ENCODE measurements at regions not wholly inside any gene's neighbourhood (a gene's known extent, or its start where the extent isn't known, plus 50 kb on each side); places are given as distances from the start of the nearest gene placed in this dataset.
"Not testable (repeated sequence)": the region's sequence is repeated elsewhere in the genome, so short reads cannot be mapped to it uniquely, and the experiment has no call there.

- H3K4me3 ChIP-seq, result no peak overlapping the region
- H3K4me1 ChIP-seq (ENCODE audit: low read depth), result no peaks in the 10 kb centered on the region
- no peak for DNase-seq (ENCODE audit: low read depth in 1 of 2, low spot score in 1 of 2)
- H3K36me3 ChIP-seq, result no peaks in the 10 kb centered on the region
- no peak overlapping the region for H3K27ac ChIP-seq
- TF ChIP-seq CTCF (IDR thresholded peaks at IDR 0.05; ENCODE audit: low read depth, low read length), result no peak
- no peaks in the 10 kb centered on the region for H3K27me3 ChIP-seq
- H3K9me3 ChIP-seq (ENCODE audit: low read depth), result no peaks in the 10 kb centered on the region
These were observed 139.2 kb downstream of the RAMP3 start for GRCh38 chr7:45296748-45297147.

- no peaks in the 10 kb centered on the region for H3K27me3 ChIP-seq
- H3K9me3 ChIP-seq (ENCODE audit: low read depth), result no peaks in the 10 kb centered on the region
- no peaks in the 10 kb centered on the region for H3K36me3 ChIP-seq
- TF ChIP-seq CTCF (IDR thresholded peaks at IDR 0.05; ENCODE audit: low read depth, low read length), result no peak
- H3K27ac ChIP-seq, result no peak overlapping the region
- H3K4me3 ChIP-seq, result no peak overlapping the region
- no peaks in the 10 kb centered on the region for H3K4me1 ChIP-seq (ENCODE audit: low read depth)
- no peak for DNase-seq (ENCODE audit: low read depth in 1 of 2, low spot score in 1 of 2)
These were observed 149.2 kb downstream of the RAMP3 start for GRCh38 chr7:45306752-45307305.

DNA sequence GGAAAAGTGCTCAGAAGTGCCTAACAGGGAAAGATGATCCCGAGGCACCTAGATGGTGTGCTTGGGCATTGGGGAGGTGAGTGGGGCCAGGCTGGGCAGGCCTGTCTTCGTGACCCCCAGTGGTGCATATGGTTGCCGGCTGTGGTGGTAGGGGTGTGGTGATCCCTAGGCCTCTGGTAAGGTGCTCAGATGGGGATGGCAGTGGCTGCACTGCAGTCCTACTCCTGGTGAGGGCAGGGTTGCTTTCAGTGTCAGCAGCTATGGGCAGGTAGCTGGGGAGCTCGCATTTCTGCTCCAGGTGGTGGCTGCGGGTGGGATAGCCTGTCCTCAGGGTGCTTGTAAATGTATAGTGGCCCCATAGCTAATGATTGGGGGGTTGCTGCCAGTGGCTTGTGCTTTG, 154.0 kb downstream of the RAMP3 start:
- no peak overlapping the region for H3K27ac ChIP-seq
- TF ChIP-seq CTCF (IDR thresholded peaks at IDR 0.05; ENCODE audit: low read depth, low read length), result no peak
- no peak for DNase-seq (ENCODE audit: low read depth in 1 of 2, low spot score in 1 of 2)
- no peaks in the 10 kb centered on the region for H3K4me1 ChIP-seq (ENCODE audit: low read depth)
- H3K27me3 ChIP-seq, result no peaks in the 10 kb centered on the region
- no peak overlapping the region for H3K4me3 ChIP-seq
- no peaks in the 10 kb centered on the region for H3K36me3 ChIP-seq
- no peaks in the 10 kb centered on the region for H3K9me3 ChIP-seq (ENCODE audit: low read depth)

DNA sequence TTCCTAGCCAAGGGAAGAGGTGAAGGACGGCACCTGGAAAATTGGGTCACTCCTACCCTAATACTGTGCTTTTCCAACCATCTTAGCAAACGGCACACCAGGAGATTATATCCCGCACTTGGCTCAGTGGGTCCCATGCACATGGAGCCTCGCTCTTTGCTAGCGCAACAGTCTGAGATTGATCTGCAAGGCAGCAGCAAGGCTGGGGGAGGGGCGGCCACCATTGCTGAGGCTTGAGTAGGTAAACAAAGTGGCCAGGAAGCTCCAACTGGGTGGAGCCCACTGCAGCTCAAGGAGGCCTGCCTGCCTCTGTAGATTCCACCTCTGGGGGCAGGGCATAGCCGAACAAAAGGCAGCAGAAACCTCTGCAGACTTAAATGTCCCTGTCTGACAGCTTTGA, 157.9 kb downstream of the RAMP3 start:
- DNase-seq (ENCODE audit: low read depth in 1 of 2, low spot score in 1 of 2); H3K4me1 ChIP-seq (ENCODE audit: low read depth); H3K9me3 ChIP-seq (ENCODE audit: low read depth); H3K27me3 ChIP-seq; H3K4me3 ChIP-seq; H3K36me3 ChIP-seq; H3K27ac ChIP-seq: not testable (repeated sequence)

DNA sequence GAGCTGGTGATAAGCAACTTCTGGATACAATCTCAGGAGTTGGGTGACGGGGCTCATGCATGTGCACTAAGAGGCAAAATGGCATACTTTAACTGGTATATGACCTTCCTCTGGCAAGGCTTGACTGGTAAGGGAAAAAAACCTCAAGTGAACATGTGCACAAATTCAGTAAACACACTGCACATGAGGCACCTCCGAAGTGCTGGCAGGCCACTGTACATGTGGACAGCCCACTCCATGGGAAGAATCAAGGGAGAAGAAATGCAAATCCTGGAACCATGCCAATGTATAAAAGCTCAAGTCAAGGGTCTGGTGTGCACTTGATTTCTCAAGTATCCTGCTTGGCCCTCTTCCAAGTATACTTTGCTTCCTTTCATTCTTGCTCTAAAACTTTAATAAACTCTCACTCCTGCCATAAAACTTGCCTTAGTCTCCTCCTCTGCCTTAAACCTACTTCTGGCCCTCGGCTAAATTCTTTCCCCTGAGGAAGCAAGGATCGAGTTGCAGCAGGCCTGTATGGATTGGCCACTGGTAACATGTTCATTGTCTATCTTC, 167.2 kb downstream of the RAMP3 start:
- peak; percentile 17 to 27 for DNase-seq (ENCODE audit: low read depth in 1 of 2, low spot score in 1 of 2)
- Histone ChIP-seq H3K27me3 (no peaks in the 10 kb centered on the region), H3K36me3 (no peaks in the 10 kb centered on the region), H3K4me3 (no peak overlapping the region), H3K4me1 (ENCODE audit: low read depth) (no peaks in the 10 kb centered on the region), H3K27ac (no peak overlapping the region), H3K9me3 (ENCODE audit: low read depth) (no peaks in the 10 kb centered on the region)
- no peak for TF ChIP-seq CTCF (IDR thresholded peaks at IDR 0.05; ENCODE audit: low read depth, low read length)

DNA sequence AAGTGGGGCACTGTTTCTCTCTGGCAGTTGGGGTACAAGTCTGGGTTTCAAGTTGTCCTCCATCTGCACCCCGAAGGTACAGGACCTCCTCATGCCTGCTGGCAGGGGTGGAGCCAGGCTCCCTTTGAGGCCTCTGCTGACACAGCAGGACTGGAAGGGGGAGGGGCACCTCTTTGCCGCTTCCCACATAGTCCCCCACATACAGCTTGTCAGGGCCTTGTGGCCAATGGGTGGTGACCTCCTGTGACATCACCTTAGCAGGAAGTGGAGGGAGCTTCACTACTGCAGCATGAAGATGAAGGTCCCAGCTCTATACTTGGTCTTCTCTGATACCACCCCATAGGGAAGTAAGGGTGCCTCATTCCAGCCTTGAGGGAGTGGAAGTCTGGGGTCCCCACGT, 167.8 kb downstream of the RAMP3 start:
- no peak overlapping the region for H3K27ac ChIP-seq
- H3K9me3 ChIP-seq (ENCODE audit: low read depth), result no peaks in the 10 kb centered on the region
- no peaks in the 10 kb centered on the region for H3K27me3 ChIP-seq
- H3K36me3 ChIP-seq, result no peaks in the 10 kb centered on the region
- no peak for DNase-seq (ENCODE audit: low read depth in 1 of 2, low spot score in 1 of 2)
- H3K4me3 ChIP-seq, result no peak overlapping the region
- TF ChIP-seq CTCF (IDR thresholded peaks at IDR 0.05; ENCODE audit: low read depth, low read length), result no peak
- no peaks in the 10 kb centered on the region for H3K4me1 ChIP-seq (ENCODE audit: low read depth)
